HG03108 (cell line): ENCODE measurements at regions not wholly inside any gene's neighbourhood (a gene's known extent, or its start where the extent isn't known, plus 50 kb on each side); places are given as distances from the start of the nearest gene placed in this dataset.
"Not testable (repeated sequence)": the region's sequence is repeated elsewhere in the genome, so short reads cannot be mapped to it uniquely, and the experiment has no call there.

Experiments
- ATAC-seq: cut with Tn5 transposase; IDR thresholded peaks from one replicate; pipeline ENCODE4 v1.9.1; 2021; ENCODE audit warnings: moderate library complexity; ENCODE audit not compliant: unreplicated experiment

- not testable (repeated sequence) for ATAC-seq
Measured at GRCh38 chrX:40788698-40789097, 53.4 kb upstream of the MED14 start.

- no peak for ATAC-seq
Measured at GRCh38 chrX:40792433-40792832, 57.1 kb upstream of the MED14 start.

DNA sequence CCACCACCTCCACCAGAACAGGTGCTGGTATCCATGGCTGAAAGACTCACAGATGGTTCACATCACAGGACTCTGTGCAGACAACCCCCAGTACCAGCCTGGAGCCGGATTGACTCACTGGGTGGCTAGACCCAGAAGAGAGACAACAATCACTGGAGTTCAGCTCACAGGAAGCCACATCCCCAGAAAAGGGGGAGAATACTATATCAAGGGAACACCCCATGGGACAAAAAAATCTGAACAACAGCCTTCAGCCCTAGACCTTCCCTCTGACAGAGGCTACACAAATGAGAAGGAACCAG lies 59.4 kb upstream of the MED14 start:
- ATAC-seq, result not testable (repeated sequence)

DNA sequence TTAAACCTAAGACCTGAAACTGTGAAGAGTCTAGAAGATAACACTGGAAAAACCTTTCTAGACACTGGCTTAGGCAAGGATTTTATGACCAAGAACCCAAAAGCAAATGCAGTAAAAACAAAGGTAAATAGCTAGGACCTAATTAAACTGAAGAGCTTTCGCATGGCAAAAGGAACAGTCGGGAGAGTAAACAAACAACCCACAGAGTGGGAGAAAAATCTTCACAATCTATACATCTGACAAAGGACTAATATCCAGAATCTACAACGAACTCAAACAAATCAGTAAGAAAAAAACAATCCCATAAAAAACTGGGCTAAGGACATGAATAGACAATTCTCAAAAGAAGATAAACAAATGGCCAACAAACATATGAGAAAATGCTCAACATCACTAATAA lies 64.4 kb upstream of the MED14 start:
- not testable (repeated sequence) for ATAC-seq

GRCh38 chrX:40805404-40805803 lies 70.1 kb upstream of the MED14 start:
- ATAC-seq, result no peak

- ATAC-seq, result no peak
Measured at GRCh38 chrX:40806513-40807220, 71.3 kb upstream of the MED14 start.

- no peak for ATAC-seq
Measured at GRCh38 chrX:40807384-40807783, 72.0 kb upstream of the MED14 start.

DNA sequence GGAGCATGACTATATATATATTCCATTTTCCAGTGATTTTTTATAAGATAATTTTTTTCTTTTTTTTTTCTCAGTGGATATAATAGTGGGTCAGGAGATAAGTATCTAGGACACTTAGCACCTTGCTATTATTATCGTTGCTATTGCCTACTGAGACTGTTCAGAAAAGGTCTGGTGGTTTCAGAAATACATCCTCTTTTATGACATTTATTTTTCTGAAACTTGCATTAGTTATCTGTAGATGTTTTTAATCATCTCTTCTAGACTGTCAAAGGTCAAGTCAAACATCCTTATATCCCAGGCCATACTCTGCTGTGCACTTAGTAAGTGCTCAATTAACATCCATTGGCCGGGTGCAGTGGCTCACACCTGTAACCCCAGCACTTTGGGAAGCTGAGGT lies 72.9 kb upstream of the MED14 start:
- ATAC-seq, result no peak

DNA sequence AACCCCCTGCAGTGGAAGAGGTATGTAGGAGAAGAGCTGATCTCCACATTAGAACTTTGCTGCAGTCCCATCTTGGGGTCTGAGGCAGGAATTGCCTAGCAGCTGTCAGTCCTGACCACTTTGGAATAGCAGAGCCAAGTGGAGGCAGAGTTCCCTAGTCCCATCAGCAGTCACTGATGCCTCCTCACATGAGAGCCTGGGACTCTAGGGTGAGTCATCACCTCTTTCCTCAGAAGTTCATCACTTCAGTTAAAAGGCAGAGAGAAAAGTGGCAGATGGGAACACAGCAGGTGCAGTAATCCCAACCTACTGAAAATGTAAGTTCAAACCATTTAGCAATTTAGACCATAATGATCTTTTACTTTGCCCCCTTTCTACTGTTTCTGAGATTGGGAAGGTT lies 73.9 kb upstream of the MED14 start:
- ATAC-seq, result no peak

DNA sequence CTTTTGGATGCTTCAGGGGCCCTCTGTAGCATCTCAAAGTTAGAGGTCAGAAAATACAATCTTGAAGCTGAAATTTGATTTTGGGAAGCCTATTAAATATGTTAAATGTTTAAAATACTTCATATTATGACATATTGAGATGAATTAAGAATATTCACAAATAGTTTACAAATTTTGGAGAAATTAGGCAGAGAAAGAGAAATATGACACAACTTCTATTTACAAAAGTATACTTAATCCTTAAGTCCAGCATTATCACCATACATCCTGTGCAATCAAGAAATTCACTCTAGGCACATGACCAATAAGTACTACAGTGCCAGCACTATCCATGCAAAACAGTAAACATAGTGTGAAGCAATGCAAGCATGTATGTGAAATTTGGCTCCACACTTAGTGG lies 79.7 kb upstream of the MED14 start:
- ATAC-seq, result not testable (repeated sequence)

GRCh38 chrX:40816906-40817305 lies 81.6 kb upstream of the MED14 start:
- ATAC-seq, result no peak

GRCh38 chrX:40818236-40818635 lies 82.9 kb upstream of the MED14 start:
- ATAC-seq, result no peak

GRCh38 chrX:40821780-40822179 lies 86.4 kb upstream of the MED14 start:
- ATAC-seq, result no peak

DNA sequence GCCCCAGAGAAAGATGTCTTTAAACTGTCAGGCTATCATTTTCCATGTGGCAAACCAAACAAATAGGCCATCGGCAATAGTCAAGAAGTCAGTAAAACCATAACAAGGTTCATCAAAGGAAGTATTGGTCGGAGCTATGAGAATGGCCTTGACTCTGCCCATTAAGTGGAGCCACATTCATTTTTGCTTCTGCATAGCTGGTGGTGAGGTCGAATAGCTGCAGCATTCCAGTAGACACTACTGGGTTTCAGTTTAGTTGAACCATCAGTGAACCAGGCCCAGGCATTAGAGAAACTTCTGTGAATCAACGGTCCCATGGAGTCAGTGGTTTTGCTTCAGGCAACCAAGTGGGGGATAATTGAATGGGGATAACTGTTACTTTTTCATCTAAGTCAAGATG lies 92.0 kb upstream of the MED14 start:
- no peak for ATAC-seq

DNA sequence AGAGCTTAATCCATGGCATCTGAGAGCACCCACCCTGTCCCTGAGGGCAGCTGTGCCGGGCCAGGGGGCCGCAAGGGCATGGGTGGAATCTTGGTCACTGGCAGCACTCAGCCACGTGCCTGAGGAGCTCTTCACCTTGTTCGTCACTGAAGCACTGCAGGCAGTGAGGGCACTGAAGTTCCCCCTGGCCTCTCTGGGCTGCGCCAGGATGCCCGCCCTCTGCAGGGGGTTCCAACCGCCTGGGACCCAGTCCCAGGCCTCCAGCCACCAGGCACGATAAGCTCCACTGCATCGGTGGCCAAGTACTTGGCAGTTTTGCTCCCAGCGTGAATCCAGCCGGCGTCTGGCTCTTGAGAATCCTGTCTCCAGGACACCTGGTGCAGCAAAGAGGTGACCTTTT lies 96.4 kb upstream of the MED14 start:
- no peak for ATAC-seq

DNA sequence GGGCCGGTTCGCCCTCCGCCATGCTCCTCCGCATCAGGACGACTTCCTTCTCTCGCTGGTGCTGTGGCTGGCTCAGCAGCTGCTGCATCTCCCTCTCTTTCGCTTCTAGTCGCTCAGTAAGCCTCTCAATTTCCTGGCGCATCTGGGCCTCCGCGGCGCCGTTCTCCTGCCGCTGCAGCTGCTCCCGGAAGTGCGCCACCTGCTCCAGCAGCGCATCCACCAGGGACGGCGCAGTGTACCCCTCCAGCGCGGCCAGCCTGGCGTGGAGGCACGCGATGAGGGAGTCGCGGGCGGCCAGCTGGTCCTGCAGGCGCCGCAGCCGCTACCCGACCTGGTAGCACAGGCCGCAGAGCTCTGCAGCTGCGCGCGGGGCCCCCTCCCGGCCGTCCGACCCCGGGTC lies 97.4 kb upstream of the MED14 start:
- ATAC-seq, result no peak

DNA sequence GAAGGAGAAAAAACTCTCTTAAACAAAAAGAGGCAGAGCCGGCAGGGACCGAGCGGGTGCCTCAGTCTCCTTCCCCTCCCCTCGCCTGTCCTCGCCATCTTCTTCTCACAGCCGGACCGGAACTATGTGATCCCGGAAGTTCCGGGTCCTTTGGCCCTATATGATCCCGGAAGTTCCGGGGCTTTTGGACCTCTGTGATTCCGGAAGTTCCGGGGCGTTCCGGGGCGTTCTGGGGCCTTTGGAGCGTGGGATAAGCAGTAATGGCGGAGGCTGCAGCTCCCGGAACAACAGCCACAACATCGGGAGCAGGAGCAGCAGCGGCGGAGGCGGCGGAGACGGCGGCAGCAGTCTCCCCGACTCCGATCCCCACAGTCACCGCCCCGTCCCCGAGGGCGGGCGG lies 98.9 kb upstream of the MED14 start:
- no peak for ATAC-seq

DNA sequence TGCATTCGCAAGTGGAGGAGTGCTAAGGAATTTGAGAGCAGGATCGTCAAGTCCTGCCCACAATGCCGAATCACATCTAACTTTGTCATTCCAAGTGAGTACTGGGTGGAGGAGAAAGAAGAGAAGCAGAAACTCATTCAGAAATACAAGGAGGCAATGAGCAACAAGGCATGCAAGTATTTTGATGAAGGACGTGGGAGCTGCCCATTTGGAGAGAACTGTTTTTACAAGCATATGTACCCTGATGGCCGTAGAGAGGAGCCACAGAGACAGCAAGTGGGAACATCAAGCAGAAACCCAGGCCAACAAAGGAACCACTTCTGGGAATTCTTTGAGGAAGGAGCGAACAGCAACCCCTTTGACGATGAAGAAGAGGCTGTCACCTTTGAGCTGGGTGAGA lies 100.2 kb upstream of the MED14 start:
- ATAC-seq, result no peak

DNA sequence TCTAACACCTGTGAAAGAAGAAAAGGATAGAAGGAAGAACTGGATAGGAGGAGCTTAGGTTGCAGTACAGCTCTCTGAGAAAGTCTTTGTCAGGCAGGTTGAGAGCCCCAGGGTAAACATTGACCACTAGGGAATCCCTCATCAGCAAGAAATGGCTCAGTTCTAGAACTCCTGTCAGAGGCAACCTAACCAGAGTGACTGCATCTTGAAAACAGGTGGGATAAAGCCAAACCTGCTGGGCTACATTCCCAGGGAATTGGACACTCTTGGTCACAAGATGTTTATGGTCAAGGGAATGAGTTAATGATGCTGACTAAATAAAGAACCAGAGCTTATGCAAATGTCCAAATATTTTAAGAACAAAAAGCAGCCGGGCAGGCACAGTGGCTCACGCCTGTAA lies 108.3 kb upstream of the MED14 start:
- no peak for ATAC-seq

DNA sequence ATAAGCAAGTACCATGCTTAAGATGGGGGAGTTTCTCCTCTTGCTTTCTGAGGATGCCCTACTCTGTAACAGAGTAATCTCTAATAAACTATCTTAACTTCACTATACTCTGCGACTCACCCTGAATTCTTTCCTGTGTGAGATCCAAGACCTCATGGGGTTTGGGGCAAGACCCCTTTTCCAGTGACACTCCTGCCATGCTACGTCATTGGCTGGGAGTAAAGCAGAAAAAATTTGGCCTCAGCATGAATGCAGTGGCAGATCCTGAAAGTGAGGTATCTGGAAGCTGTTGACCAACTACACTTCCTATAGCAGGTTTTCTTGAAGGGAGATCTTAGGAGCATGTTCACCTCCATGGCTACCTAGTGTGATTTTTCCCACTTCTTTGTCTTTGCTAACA lies 109.1 kb upstream of the MED14 start:
- no peak for ATAC-seq

DNA sequence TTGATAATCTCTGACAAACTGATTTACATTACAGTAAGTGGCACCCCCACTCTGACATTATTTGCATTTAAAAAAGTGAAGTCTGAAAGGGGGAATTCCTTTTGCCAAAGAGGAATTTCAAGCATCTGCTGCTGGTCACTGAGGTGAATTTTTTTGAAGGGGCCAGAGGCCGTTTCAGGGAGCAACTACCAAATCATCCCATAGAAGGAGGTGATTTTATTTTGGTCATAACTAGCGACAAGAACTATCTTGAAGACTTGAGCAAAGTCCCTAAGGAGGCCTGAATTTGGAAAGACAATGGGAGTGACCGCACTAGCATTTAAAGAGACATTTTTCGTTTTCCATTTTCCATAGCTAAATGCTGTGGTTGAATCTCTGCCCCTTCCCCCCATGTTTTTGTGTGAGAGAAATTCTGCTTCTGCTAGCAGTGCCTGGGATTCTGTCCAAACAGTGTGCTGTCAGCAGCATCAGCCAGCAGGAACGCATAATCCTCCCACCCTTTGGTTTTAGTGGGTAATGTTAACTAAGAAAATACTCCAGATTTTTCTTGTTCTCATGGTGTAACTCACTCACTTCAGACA lies 110.1 kb upstream of the MED14 start:
- no peak for ATAC-seq

- no peak for ATAC-seq
Measured at GRCh38 chrX:40849906-40850823, 114.8 kb upstream of the MED14 start.
